ENCODE measurements at regions not wholly inside any gene's neighbourhood (a gene's known extent, or its start where the extent isn't known, plus 50 kb on each side); places are given as distances from the start of the nearest gene placed in this dataset.

GRCh38 chr5:60374409-60374808 is 325.6 kb downstream of the DEPDC1B start:
- DNase-seq (ENCODE audit: low read depth): no peak

GRCh38 chr5:60372786-60373185 is 327.2 kb downstream of the DEPDC1B start:
- DNase-seq (ENCODE audit: low read depth): no peak

GRCh38 chr5:60371065-60371464 is 328.9 kb downstream of the DEPDC1B start:
- no peak for DNase-seq (ENCODE audit: low read depth)

DNA sequence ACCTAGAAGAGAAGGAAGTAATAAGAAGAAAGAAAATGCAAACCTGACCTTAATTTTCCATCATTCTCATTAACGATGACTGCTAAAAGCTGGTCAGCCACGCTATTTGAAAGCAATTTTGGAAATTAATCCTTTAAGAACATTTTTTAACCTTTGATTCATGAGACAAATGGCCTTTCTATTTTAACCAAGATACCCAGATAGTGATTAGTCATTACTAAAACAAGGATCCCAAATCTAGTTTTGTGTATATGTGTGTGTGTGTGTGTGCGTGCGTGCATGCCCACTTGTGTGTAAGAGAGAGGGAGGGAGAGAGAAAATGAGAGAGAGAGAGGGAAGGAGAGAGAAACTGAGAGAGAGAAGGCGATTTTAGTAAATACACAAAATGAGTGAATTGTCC is 329.5 kb downstream of the DEPDC1B start:
- no peak for DNase-seq (ENCODE audit: low read depth)

- no peak for DNase-seq (ENCODE audit: low read depth)
Observed at GRCh38 chr5:60369391-60369790, 330.6 kb downstream of the DEPDC1B start.

DNA sequence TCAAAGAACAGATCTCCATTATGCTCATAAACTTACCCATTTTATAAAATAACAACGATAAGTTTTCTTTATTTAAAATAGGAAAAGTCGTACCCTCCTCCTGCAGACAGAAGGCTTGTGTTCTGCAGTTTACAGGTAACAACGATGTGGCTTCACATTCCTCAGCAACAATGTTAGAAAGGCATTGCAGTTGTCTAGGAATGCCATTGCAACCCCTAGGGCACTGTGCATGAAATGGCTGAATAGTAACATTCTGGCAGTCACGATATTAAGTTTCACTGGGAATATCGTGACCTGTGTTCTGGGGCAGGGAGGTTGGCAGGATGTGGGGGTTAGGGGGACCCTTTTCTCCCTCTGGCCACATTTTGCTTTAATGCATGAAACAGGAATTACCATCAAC is 331.9 kb downstream of the DEPDC1B start:
- no peak for DNase-seq (ENCODE audit: low read depth)

DNA sequence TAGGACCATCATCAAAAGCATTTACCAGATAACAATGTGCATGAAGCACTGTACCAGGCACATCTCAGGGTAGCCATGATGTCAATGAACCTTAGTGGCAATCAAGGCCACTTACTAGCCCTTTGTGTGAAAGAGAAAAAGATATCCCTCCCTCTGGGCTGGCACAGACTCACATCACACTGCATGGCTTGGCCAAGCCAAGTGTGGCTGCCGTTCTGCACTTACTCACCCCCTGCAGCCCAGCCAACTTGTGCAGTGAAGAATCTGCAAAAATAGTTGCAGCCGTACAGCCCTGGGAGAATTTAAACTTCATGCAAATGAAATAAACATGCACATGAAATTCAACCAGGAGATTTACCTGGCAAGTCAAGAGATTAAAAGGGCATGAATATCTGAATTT is 333.5 kb downstream of the DEPDC1B start:
- no peak for DNase-seq (ENCODE audit: low read depth)

DNA sequence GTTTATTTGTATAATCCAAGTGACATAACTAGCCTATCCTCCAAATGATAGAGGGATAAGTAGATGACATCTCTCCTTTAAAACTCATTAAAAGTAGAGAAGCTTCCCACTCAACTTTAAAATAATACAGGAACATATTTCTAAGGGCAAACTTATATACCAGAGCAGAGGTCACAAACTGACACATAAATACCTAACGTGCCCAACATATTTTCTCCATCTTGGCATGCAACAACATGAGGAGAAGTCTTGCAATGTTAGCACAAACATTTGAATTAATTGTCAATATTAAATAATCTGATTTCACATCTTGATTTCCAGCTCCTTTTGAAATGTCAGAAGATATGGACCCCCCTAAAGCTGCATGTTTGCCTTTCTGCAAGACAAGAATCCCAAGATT is 335.0 kb downstream of the DEPDC1B start:
- DNase-seq (ENCODE audit: low read depth): no peak

DNA sequence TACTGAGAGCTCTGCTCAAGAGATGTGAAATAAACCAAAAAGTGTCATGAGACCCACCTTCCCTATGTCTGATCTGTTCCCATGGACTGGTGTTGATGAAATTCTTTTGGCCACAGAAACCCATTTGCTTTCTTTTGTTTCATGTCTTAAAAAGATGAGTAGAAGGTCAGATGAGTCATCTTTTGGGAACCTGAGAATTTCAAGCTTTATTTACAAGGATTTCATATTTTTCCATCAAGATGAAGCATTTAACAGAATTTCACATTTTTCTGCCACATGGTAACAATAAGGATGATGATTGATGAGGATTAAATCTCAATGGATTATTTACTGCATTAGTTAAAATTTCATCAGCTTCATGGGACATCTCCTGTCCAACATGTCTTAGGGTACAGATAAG is 337.8 kb downstream of the DEPDC1B start:
- DNase-seq (ENCODE audit: low read depth): peak; percentile 23

GRCh38 chr5:60360355-60360754 is 339.6 kb downstream of the DEPDC1B start:
- DNase-seq (ENCODE audit: low read depth): no peak

GRCh38 chr5:60357302-60357701 is 342.7 kb downstream of the DEPDC1B start:
- DNase-seq (ENCODE audit: low read depth): no peak

DNA sequence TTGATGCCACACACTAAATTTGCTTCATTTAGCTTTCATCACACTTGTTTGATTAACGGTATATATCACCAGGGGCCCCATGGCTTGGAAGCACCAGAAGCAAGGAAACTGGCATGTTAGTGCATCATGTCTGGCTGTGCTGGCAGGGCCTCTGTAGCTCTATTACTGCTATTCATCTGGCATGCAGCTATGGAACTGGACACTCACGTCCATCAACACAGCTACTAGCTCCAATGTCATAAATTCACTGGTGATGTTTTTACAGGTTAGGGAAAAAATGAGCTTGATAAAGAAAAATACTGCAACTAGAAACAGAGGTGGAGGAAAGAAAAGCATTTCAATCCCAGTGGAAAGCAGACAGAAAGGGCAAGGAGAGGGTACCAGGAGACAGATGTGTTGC is 343.2 kb downstream of the DEPDC1B start:
- no peak for DNase-seq (ENCODE audit: low read depth)

GRCh38 chr5:60355181-60355580 is 344.8 kb downstream of the DEPDC1B start:
- DNase-seq (ENCODE audit: low read depth): no peak

GRCh38 chr5:60354311-60354710 is 345.7 kb downstream of the DEPDC1B start:
- DNase-seq (ENCODE audit: low read depth): no peak

GRCh38 chr5:60352992-60353599 is 346.9 kb downstream of the DEPDC1B start:
- DNase-seq (ENCODE audit: low read depth): no peak

GRCh38 chr5:60350794-60351193 is 349.2 kb downstream of the DEPDC1B start:
- DNase-seq (ENCODE audit: low read depth): no peak

DNA sequence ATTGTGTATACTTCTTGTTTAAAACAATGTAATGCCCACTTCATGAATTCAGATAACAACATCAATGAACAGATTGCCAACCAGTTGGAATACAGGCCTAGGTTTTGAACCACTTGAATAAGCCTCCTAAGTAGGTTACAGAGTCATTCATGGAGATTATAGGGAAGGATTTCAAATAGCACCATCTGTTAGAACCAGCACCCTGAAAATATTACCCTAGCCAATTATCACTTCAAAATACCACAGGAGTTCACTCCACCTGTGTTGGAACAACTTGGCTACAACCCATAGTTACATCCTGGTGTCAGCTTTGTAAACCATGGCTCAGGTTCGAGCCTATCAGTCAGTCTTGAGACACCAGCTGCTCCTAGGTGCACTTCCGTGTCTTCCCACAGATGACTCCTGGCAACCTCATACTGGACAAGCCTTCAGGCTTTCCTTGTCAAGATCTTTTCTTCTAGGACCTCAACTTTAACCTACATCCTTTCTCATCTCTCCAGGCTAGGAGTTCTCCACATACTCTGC is 350.0 kb downstream of the DEPDC1B start:
- DNase-seq (ENCODE audit: low read depth): no peak

GRCh38 chr5:60346393-60346792 is 353.6 kb downstream of the DEPDC1B start:
- peak; percentile 23 for DNase-seq (ENCODE audit: low read depth)

DNA sequence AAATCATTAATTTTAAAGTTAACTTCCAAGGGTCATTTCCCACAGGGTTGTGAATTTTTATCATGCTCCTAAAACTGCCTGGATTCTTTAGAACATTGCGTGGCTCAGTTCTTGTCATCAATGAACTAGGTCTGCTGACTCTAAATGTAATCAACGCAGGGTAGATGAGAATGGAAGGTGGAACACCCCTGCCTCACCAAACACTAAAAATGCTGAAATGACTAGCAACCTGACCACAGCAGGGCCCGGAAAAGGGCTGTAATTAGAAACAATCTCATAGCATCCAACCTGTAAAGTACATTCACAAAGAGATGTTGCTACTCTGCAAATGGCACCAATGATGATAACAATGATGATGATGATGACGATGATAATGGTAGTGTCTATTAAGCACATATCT is 356.9 kb downstream of the DEPDC1B start:
- DNase-seq (ENCODE audit: low read depth): no peak

- no peak for DNase-seq (ENCODE audit: low read depth)
Observed at GRCh38 chr5:60340965-60341471, 358.9 kb downstream of the DEPDC1B start.

DNA sequence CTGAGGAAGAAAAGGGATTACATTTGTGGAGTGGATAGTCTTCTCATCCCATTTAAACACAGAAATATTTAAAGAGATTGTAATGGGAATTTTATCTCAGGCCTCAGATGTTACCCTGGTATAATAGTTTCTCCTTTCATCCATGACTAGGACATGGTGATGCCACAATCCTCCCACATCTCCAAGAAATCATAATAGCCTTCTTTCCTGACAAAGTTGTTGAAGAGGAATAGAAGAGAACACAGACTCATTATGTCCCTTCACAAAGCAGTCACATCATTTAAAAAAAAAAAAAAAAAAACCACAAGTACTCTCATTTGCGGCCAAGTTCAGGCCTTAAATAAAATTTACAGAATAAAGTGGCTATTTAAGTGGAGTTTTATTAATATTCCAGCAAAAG is 359.6 kb downstream of the DEPDC1B start:
- DNase-seq (ENCODE audit: low read depth): no peak

GRCh38 chr5:60339691-60340201 is 360.2 kb downstream of the DEPDC1B start:
- no peak for DNase-seq (ENCODE audit: low read depth)

GRCh38 chr5:60338846-60339245 is 361.1 kb downstream of the DEPDC1B start:
- no peak for DNase-seq (ENCODE audit: low read depth)

DNA sequence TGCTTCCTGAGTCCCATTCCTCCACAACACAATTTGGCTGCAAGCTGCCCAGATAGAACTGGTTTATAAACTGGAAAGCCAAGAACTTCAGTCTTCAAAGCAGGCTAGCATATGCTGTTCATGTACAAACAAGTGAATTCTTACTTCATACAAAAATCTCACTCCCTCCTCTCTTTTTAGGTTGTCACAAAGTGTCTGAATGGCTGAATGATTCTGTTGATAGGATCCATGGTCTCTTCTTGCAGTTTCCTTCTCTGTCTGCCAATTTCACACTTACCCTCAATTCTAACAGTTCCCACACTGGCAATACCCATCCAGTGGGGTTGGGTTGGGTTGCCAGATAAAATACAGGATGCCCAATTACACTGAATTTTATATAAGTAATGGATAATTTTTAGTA is 363.5 kb downstream of the DEPDC1B start:
- no peak for DNase-seq (ENCODE audit: low read depth)
